NCI-H510A treated with DMSO at 0.1 percent for 48 hours (cell line): ENCODE measurements at regions not wholly inside any gene's neighbourhood (a gene's known extent, or its start where the extent isn't known, plus 50 kb on each side); places are given as distances from the start of the nearest gene placed in this dataset.

Source experiments
- DNase-seq: peaks from one replicate; lab custom pipeline; 2025; lab: John Stamatoyannopoulos, UW

- no peak for DNase-seq
These were observed 139.8 kb upstream of the HNMT start for GRCh38 chr2:137824501-137824900.

GRCh38 chr2:137826373-137827372 is 137.6 kb upstream of the HNMT start:
- DNase-seq: no peak

- no peak for DNase-seq
These were observed 135.6 kb upstream of the HNMT start for GRCh38 chr2:137828624-137829023.

DNA sequence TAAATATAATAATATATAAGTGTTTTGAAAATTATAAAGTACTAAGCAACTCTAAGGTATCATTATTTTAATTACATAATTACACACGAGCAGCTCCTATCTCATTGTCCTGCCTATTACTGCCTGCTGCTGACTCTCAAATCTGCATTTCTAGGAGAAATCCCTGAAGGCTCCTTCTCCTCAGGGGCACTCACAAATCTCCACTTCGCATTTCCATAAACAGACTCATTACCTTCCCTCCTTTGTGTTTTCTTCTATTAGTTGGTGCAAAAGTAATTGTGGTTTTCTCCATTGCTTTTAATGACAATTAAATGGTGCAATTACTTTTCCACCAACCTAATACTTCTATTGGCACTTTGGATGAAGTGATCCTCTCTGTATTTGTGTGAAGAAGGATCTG is 135.0 kb upstream of the HNMT start:
- DNase-seq: no peak

- no peak for DNase-seq
These were observed 129.4 kb upstream of the HNMT start for GRCh38 chr2:137834760-137835379.

DNA sequence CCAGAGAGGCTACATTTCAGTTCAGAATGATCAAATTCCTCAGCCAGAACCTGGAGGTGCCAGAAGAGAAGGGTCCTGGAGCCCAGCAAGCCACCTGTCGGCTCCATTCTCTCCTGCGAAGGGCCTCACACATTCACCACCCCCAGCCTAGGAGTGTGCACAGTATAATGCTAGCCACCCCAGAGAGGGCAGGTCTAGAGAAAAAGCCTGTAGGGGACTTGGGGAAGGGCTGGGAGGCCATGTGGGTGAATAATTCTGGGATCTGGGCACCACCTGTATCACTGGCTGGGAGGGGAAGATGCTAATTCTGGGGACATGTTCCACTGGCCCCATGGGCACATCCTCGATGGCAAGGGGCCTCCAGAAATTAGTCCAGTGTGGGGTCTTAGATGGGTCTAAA is 127.6 kb upstream of the HNMT start:
- DNase-seq: no peak

DNA sequence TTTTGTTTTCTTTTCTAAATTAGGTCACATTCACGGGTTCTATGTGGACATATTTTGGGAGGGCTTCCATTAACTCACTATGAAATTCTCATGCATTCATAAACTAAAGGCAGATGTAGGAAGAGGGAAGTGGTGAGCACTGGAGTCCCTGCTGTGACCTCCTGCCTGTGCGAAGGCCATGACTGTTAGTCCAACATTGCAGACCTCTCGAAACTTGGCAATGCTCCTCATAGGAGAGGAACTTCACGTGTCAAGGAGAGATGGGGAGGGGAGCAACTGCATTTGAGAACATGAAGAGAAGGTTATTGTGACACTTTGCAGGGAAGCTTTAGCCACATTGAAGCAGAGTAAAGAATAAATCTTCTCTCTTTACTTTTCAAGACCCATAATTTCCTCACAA is 126.4 kb upstream of the HNMT start:
- DNase-seq: no peak

GRCh38 chr2:137838255-137839092 is 125.8 kb upstream of the HNMT start:
- DNase-seq: peak; percentile 38

GRCh38 chr2:137842430-137842829 is 121.8 kb upstream of the HNMT start:
- no peak for DNase-seq

DNA sequence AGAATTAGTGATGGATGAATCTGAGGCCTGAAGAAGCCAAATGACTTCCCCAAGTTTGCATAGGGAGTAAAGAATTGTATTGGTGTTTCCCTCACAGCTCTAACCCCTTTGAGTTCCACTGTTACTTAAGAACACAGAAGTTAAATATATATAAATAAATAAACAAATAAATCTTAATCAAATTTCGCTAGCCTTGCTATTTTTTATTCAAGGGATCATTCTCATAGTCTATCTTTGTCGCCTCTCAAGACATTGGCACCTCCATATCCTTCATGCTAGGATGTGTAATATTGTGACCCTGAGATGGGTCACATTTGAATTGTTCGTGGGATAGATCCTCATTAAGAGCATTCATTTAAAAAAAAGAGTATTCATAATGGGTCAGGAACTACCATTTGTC is 121.3 kb upstream of the HNMT start:
- no peak for DNase-seq

GRCh38 chr2:137845422-137845821 is 118.9 kb upstream of the HNMT start:
- no peak for DNase-seq

DNA sequence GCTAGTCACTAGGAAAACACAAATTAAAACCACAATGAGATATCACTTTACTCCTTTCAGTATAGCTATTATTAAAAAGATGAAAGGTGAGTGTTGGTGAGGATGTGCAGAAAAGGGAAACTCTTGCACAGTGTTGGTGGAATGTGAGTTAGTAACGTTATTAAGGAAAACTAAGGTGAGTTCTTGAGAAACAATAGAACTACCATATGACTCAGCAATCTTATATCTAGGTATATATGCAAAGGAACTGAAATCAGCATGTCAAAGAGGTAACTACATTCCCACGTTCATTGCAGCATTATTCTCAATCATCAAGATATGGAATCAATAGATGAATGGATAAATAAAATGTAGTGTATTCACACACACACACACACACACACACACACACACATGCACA is 117.3 kb upstream of the HNMT start:
- DNase-seq: no peak

- no peak for DNase-seq
These were observed 116.8 kb upstream of the HNMT start for GRCh38 chr2:137847443-137847842.

GRCh38 chr2:137857881-137858280 is 106.4 kb upstream of the HNMT start:
- no peak for DNase-seq

DNA sequence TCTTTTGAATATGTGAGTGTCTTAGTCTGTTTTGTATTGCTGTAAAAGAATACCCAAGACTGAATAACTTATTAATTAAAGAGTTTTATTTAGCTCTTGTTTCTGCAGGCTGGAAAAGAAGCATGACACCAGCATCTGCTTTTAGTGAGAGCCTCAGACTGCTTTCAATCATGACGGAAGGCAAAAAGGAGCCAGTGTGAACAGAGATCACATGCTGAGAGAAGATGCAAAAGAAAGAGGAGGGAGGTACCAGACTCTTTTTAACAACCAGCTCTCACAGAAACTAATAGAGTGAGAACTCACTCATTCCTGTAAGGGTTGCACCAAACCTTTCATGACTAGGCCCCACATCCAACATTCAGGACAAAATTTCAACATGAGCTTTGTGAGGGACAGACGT is 101.6 kb upstream of the HNMT start:
- no peak for DNase-seq

DNA sequence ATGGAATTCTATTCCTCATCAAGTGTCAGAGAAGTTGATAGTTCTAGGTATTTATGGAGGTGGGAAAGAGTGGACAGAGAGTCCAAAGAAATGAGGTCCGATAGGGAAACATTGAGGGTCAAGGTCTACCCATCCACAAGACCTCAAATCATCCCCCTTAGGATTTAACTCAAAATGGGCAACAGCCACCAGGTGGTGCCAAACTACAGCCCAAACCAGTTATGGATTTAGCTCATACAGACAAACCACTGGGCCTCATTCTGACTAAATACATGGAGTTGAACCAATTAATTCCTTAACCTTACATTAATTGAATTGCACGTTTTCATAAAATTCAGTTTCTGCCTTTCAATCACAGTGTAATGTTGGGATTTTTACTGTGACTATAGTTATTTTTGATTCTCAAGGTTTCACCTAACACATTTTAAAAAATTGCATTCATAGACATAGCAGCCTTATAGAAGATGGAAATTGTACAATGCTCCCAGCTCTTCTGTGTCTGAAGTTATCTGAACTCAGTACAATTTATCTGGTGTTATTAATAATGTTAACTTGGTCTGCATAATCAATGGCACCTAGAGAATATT is 98.2 kb upstream of the HNMT start:
- peak; percentile 35 for DNase-seq

- no peak for DNase-seq
These were observed 93.6 kb upstream of the HNMT start for GRCh38 chr2:137870682-137871081.

GRCh38 chr2:137872577-137872976 is 91.7 kb upstream of the HNMT start:
- no peak for DNase-seq

DNA sequence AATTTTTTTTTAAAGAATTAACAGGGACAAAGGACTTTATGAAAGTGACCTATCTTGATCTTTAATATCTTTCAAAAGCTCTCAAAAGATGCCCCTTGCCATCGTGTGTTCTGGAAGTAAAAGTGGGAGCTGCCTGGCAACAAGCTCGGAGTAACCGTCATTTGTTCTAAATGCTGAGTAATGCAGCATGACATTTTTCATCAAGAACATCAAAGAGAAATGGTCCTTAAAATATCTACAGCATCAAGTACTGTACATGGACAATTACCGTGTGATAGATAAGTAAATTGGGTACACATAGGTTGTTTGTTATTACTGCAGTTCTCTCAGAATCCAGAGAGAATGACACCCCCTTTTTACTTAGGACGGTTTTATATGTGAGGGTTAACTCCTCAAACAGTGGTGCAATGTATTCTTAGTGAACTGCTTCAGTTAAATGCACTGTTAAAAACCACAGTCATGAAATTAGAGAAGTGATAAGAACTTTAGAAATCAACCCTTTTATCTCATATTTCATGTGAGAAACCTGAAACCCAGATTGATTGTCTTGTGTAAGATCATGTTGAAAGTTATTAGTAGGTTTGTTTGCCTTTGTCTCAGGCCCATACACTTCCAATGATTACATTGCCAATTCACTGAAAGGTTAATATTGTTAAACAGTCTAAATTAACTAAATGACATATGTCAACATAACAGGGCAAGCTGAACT is 90.6 kb upstream of the HNMT start:
- peak; percentile 29 for DNase-seq

DNA sequence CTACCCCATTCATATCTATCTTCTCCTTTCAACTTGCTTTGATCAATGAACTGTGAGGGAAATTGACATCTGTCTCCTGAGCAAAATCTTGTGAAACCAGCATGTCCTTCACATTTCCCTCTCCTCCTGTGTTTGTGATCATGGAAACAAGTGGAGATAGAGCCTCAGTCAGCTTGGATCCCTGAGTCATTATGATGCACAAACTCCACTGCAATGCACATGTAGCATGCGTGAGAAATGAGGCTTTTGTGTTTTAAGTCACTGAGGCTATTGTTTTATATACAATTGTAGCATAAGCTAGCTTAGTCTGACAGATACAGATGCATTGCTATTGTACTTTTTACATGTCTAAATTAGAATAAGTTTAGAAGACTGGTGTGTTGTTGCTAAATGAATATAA is 85.2 kb upstream of the HNMT start:
- DNase-seq: no peak

GRCh38 chr2:137881711-137882110 is 82.6 kb upstream of the HNMT start:
- no peak for DNase-seq
